Ramos (cell line): ENCODE measurements at regions not wholly inside any gene's neighbourhood (a gene's known extent, or its start where the extent isn't known, plus 50 kb on each side); places are given as distances from the start of the nearest gene placed in this dataset.
"Not testable (repeated sequence)": the region's sequence is repeated elsewhere in the genome, so short reads cannot be mapped to it uniquely, and the experiment has no call there.

Source experiments
- in situ Hi-C: fragments of 300-500 bp; cut with MboI; formaldehyde crosslinking; loops from one replicate; pipeline ENCODE4 v1.14.3; 2022; ENCODE audit warnings: low sequenced_read_pairs; ENCODE audit not compliant: unreplicated experiment

DNA sequence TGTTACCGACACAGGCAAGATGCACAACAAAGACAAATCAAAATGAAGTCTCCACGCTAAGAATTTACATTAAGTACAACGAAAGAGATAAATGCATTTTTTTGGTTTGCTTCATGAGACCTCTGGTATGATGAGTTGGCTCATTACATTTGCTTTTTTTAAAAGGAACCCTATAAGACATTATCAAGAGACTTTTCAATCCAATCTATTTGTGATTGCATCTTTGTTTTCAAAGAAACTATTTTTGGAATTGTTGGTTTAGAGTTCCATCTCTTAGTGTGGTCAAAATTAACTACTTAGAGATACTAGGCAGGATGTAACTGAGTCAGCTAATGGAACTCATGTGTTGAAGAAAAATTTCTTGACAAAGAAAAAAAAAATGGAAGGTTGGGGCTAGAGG, 200.1 kb downstream of the ZC3H11B start:
- in situ Hi-C loops: no loop called here

DNA sequence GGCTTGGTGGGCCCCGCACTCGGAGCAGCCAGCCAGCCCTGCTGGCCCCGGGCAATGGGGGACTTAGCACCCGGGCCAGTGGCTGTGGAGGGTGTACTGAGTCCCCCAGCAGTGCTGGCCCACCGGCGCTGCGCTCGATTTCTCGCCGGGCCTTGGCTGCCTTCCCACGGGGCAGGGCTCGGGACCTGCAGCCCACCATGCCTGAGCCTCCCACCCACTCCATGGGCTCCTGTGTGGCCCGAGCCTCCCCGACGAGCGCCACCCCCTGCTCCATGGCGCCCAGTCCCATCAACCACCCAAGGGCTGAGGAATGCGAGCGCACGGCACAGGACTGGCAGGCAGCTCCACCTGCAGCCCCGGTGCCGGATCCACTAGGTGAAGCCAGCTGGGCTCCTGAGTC, 202.2 kb downstream of the ZC3H11B start:
- in situ Hi-C loops: not testable (repeated sequence)

DNA sequence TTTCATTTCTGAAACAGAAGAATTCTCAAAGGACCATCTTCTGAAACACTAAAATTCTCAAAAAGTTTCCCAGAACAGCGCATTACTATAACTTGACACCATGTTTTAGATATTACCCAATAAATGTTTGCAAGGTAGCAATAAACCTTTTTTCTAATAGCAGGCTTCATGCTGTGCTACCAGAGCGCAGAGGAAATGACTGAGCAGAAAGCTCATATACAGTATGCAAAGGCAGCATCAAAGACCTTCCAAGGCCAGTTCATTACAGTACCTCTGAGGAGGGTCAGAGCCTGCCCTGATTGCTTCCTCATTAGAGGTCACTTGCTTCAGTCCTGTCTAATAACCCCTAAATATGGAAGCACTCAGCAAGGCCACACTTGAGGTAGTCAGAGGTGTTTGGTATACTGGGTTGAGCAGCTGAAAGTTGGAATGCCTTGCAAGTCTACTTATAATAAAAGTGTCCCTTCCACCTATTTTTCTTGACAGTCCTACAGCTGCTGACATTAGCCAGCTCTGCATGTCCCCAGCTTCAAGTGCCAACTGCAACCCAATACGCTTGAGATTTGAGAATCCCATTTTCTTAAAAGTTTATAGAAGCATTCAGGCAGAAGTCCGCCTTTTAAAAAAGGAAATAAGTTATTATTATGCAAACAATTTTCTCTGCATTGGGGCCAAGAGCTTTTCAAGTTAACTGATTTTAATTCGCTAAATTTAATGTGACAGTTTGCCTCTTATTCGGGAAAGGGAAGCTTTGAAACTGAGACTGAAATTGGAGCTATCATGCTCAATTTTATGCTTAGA, 207.2 kb downstream of the ZC3H11B start:
- in situ Hi-C loops: no loop called here

DNA sequence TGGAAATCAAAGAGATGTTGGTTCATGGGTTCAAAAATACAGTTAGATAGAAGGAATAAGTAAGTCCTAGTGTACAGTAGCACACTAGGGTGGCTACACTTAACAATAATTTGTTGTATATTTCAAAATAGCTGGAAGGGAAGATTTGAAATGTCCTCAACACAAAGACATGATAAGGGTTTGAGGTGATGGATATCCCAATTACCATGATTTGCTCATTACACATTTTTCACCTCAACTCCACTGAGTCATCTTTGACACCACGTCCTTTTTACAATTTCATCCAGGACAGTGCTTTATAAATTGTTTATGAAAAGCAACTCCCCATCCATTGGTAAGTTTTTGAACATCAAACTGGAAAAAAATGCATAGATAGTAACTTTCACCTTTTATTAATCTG, 208.3 kb downstream of the ZC3H11B start:
- in situ Hi-C loops: no loop called here

DNA sequence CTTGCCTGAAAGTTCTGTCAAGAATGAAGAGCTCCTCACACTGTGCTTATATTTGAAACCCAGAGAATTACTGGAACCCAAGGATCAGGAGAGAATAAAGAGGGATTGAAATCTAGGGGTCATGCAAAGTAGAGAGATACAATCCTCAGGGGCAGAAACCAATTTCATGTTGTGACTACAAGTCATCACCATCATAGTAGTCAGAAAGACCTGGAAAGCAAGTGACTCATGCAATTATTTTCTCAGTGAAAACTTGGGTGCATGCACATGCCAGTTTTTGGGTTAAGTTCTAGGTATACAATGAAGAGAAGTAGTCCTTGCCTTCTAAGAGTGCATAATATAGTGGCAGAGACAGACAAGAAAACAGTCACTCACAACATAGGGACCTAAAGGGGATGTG, 210.0 kb downstream of the ZC3H11B start:
- in situ Hi-C loops: no loop called here

DNA sequence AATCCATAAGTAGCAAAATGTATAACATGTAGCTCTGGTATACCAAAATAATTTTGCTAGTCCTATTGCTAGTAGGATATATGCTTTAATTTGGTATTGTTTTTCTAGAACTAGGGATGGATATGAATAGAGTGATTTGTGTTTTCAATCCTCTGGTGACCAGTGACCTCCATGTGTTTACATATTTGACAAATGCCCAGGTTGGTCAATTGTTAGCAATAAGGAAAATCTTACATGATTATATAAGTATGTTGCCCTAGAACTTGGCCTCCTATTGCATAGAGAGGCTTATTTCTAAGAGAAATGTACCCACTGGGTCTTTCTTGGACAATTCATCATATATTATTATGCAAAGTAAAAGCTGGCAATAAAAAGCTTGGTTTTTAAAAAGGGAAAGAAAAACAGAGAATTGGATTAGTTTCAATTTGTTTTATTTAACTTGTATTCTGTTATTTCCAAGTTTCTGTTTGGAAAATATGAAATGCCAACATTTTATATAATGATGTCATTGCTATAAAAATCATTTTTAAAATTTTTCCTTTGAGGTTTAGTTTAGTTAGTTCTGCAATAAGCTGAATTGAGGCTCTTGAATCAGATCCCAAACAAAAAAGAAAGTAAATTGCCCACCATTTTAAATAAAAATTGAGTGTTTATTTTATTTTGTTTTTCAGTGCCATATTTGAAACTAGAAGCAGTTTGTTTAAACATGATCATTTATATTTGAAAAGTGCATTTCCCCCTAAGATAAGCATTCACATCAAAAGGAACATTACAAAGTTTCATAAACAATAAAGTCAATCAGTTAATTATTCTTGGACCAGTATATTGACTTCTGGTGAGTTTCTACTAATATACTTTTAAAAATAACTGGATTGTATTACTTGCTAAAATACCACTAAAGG, 210.9 kb downstream of the ZC3H11B start:
- in situ Hi-C loops: no loop called here

GRCh38 chr1:219399446-219399845, 213.5 kb downstream of the ZC3H11B start:
- in situ Hi-C loops: loop anchor here (25.0 kb wide), 1 partner anchor 1062 kb away; the partner anchor contains the start of gene TGFB2

- in situ Hi-C loops: loop anchor here (25.0 kb wide), 1 partner anchor 1062 kb away; the partner anchor contains the start of gene TGFB2
These were observed 214.0 kb downstream of the ZC3H11B start for GRCh38 chr1:219398815-219399396.

GRCh38 chr1:219397511-219397910, 215.4 kb downstream of the ZC3H11B start:
- in situ Hi-C loops: loop anchor here (25.0 kb wide), 1 partner anchor 1060 kb away; the partner anchor contains the start of gene TGFB2

GRCh38 chr1:219391297-219391696, 217.6 kb downstream of the LYPLAL1 start:
- in situ Hi-C loops: loop anchor here (25.0 kb wide), 1 partner anchor 1054 kb away; the partner anchor contains the start of gene TGFB2

DNA sequence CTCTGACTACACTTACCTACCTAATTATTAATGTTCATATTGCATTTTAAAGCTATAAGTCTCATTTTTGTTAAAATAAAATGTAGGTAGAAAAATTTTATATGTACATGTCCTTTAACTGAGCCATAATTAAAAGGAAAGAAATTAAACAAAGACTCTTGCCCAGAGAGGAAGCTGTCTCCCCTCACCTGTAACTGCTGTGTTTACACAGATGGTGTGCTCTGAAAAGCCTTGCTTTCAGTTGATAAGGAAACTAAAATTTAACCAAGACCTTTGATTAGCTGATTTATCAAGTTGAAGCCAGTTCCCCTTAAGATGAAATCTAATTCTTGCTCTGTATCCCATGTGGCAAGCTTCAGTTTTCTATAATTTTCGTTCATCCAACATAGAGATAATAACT, 213.5 kb downstream of the LYPLAL1 start:
- in situ Hi-C loops: loop anchor here (25.0 kb wide), 1 partner anchor 1050 kb away; the partner anchor contains the start of gene TGFB2

GRCh38 chr1:219385787-219386427, 212.2 kb downstream of the LYPLAL1 start:
- in situ Hi-C loops: loop anchor here (25.0 kb wide), 1 partner anchor 1049 kb away; the partner anchor contains the start of gene TGFB2

- in situ Hi-C loops: loop anchor here (25.0 kb wide), 1 partner anchor 1046 kb away; the partner anchor contains the start of gene TGFB2
These were observed 209.6 kb downstream of the LYPLAL1 start for GRCh38 chr1:219383281-219383680.

DNA sequence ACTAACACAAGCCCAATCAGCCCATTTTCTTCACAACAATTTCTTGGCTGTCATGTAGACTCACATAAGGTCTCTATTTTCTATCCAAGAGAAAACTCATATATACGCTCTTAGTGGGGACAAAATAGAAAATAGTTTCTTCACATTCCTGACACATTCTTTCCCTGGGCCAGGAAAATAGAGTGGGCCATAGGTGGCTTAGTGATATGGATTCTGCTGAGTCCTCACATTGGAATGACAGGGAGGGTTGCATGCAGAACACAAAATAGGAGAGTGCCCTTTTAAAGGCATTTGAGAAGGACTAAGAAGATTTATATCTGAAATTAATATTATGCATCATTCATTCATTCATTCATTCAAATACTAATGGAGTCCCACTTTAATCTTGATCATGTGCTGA, 207.7 kb downstream of the LYPLAL1 start:
- in situ Hi-C loops: loop anchor here (25.0 kb wide), 1 partner anchor 1044 kb away; the partner anchor contains the start of gene TGFB2

DNA sequence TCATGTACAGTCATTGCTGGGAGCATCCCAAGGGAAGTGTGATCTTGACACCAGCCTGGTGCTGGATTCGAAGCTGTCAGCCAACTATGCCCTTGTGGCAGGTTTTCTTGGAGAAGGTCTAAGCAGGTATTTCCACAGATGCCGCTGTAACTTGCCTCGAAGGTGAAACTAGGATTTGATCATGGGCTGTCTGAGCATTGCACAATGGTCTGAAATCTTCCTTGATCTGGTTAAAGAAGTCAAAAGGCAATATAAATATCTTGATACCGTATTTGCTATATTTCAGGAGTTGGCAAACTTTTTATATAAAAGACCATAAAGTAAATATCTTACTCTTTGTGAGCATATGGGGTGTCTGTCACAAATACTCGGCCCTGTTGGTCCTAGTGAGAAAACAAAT, 206.8 kb downstream of the LYPLAL1 start:
- in situ Hi-C loops: loop anchor here (25.0 kb wide), 1 partner anchor 1043 kb away; the partner anchor contains the start of gene TGFB2

DNA sequence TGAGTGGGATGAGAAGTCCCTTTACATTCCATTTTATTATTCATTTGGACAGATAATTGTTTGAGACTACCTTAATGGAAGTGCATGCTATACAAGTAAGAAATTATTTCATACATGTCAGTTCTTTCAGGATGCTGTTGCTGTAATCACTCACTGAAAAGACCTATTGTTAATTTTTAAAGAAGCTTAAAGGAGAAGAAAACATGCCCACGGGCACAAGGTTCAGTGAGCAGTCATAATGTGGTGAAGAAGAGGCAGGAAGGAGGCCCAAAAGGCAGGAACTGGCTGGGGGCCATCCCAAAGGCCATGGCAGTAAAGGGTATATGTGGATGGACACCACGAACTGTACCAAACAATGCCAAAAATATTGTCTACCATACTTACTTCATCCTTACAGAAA, 206.0 kb downstream of the LYPLAL1 start:
- in situ Hi-C loops: loop anchor here (25.0 kb wide), 1 partner anchor 1042 kb away; the partner anchor contains the start of gene TGFB2

DNA sequence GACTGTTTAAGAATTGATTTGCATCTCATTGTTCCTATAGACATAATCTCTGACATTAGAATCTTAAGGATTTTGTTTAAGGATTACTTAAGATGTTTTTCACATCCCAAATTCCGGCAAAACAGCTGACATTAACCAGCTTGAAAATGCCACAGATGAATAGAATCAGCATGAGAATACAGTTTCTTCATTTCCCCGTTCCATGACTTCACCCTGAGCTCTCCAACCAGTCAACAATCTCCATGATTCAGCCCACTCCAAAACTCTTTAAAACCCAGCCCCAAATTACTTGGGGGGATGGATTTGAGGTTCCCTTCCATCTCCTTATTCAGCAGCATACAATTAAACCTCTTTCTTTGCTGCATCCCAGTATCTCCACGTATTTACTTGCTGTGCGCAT, 201.0 kb downstream of the LYPLAL1 start:
- in situ Hi-C loops: loop anchor here (25.0 kb wide), 1 partner anchor 1037 kb away; the partner anchor contains the start of gene TGFB2

DNA sequence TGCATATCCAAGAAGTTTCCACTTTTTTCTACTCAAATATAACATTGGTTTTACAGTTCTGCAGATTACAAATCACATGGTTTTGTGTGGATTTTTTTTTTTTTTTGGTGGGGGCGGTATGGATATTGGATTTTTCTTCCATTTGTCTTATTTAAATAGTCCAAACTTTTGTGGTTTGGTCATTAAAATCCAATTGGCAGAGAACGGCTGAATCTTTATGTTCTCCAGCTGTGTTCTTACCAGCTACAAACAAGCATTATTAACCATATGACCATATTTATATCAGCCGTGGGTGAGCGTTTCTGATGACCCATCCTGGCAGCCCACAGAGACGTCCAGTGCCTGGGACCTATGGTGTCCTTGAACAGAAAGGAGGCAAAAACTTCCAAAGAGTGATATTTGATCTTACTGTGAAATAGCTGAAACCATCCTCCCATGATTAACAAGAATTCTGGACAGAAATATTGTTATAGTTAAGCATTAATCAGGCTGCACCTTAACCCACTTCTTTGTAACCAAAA, 200.4 kb downstream of the LYPLAL1 start:
- in situ Hi-C loops: no loop called here

DNA sequence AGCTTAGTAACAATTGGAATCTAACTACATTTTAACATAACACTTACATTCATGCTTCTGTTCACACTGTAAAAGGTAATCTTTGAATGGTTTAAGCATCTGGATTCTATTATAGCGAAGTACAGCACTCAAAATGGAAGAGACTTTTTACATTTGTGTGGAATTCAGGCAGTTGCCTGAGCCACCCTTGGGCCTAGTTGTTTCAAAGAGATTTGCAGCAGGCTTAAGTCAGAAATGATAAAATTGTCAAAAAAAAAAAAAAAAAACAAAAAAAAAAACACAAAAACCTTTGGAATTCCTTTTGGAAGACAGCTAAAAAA, 199.9 kb downstream of the LYPLAL1 start:
- in situ Hi-C loops: no loop called here
